Vagina (tissue), 2 donors: ENCODE measurements at regions not wholly inside any gene's neighbourhood (a gene's known extent, or its start where the extent isn't known, plus 50 kb on each side); places are given as distances from the start of the nearest gene placed in this dataset.

Experiments
- POLR2AphosphoS5 ChIP-seq, 2 donors: sonication (generic); formaldehyde crosslinking; IDR thresholded peaks; one replicate each; pipeline ENCODE4 v1.9.0; 2017; ENCODE audit warnings: antibody characterized with exemption in 2 of 2, mild to moderate bottlenecking in 2 of 2, low read depth in 1 of 2; ENCODE audit not compliant: insufficient read depth in 1 of 2
- TF ChIP-seq, protein P1 (sequence below), 3 experiments: fragments of 450-650 bp in 2 of 3; fragments of 200-600 bp in 1 of 3; sonication (generic) in 1 of 3; IDR thresholded peaks; one replicate each; pipeline ENCODE4 v1.5.1; 2017 to 2019; ENCODE audit warnings: antibody characterized with exemption in 3 of 3, mild to moderate bottlenecking in 2 of 3, moderate library complexity in 2 of 3

DNA sequence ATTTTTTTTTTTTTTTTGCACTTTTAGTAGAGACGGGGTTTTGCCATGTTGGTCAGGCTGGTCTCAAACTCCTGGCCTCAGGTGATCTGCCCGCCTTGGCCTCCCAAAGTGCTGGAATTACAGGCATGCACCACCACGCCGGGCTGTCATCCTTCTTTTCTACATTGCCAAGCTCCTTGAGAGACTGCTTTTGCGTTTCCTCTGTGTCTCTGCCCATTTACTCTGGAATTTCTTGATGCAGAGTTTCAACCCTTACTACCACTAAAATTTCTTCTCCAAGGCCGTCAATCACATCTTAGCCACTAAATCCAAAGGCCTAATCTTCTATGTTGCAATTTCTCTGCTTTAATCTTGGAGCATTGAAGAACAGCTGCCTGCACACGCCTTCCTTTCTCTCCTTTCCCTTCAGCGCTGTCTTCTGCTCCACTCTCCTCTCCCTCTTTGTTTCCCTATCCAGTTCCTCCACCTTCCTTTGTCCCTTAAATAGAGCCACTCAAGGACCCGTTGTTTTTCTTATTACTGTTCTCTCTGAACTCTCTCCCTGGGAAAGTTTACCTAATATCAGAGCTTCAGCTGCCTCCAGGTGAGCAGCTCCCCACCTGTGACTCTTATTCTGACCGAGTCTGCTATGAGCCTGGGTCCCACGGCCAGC, 98.8 kb downstream of the SLC35B3 start:
- TF ChIP-seq, protein P1, sequence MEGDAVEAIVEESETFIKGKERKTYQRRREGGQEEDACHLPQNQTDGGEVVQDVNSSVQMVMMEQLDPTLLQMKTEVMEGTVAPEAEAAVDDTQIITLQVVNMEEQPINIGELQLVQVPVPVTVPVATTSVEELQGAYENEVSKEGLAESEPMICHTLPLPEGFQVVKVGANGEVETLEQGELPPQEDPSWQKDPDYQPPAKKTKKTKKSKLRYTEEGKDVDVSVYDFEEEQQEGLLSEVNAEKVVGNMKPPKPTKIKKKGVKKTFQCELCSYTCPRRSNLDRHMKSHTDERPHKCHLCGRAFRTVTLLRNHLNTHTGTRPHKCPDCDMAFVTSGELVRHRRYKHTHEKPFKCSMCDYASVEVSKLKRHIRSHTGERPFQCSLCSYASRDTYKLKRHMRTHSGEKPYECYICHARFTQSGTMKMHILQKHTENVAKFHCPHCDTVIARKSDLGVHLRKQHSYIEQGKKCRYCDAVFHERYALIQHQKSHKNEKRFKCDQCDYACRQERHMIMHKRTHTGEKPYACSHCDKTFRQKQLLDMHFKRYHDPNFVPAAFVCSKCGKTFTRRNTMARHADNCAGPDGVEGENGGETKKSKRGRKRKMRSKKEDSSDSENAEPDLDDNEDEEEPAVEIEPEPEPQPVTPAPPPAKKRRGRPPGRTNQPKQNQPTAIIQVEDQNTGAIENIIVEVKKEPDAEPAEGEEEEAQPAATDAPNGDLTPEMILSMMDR (IDR thresholded peaks at IDR 0.05), result no peak
- TF ChIP-seq POLR2AphosphoS5 (IDR thresholded peaks at IDR 0.05; ENCODE audit: insufficient read depth in 1 of 2, low read depth in 1 of 2), result no peak
